HEK293 (cell line): ENCODE measurements at regions not wholly inside any gene's neighbourhood (a gene's known extent, or its start where the extent isn't known, plus 50 kb on each side); places are given as distances from the start of the nearest gene placed in this dataset.

Experiments
- REPIN1 ChIP-seq: fragments of 450-650 bp; formaldehyde crosslinking; IDR thresholded peaks from 2 replicates; pipeline ENCODE4 v1.5.1; 2017; ENCODE audit warnings: missing biosample characterization, missing genetic modification characterization, low read depth
- REST ChIP-seq: fragments of 450-650 bp; formaldehyde crosslinking; IDR thresholded peaks from 2 replicates; pipeline ENCODE4 v1.5.1; 2016; ENCODE audit warnings: missing biosample characterization, missing genetic modification characterization
- ZFP41 ChIP-seq: fragments of 450-650 bp; formaldehyde crosslinking; IDR thresholded peaks from 2 replicates; pipeline ENCODE4 v1.5.1; 2016; ENCODE audit warnings: missing biosample characterization, missing genetic modification characterization, borderline replicate concordance
- ZNF350 ChIP-seq: fragments of 450-650 bp; formaldehyde crosslinking; IDR thresholded peaks from 2 replicates; pipeline ENCODE4 v1.5.0; 2017; ENCODE audit warnings: missing biosample characterization, mild to moderate bottlenecking, missing genetic modification characterization
- ZNF623 ChIP-seq: fragments of 450-650 bp; formaldehyde crosslinking; IDR thresholded peaks from 2 replicates; pipeline ENCODE4 v1.5.1; 2016; ENCODE audit warnings: missing biosample characterization, missing genetic modification characterization
- ZNF776 ChIP-seq: fragments of 450-650 bp; formaldehyde crosslinking; IDR thresholded peaks from 2 replicates; pipeline ENCODE4 v1.5.0; 2017; ENCODE audit warnings: missing biosample characterization, missing genetic modification characterization, borderline replicate concordance
- TF ChIP-seq, protein P1 (sequence below): fragments of 450-650 bp; formaldehyde crosslinking; IDR thresholded peaks from 2 replicates; pipeline ENCODE4 v1.5.1; 2016; ENCODE audit warnings: missing biosample characterization, missing genetic modification characterization

- TF ChIP-seq ZNF350: no peak
- TF ChIP-seq ZFP41 (tag by site-specific recombination): no peak
- no peak for TF ChIP-seq ZNF623 (tag by site-specific recombination)
- TF ChIP-seq REPIN1 (tag by site-specific recombination): no peak
- TF ChIP-seq, protein P1, sequence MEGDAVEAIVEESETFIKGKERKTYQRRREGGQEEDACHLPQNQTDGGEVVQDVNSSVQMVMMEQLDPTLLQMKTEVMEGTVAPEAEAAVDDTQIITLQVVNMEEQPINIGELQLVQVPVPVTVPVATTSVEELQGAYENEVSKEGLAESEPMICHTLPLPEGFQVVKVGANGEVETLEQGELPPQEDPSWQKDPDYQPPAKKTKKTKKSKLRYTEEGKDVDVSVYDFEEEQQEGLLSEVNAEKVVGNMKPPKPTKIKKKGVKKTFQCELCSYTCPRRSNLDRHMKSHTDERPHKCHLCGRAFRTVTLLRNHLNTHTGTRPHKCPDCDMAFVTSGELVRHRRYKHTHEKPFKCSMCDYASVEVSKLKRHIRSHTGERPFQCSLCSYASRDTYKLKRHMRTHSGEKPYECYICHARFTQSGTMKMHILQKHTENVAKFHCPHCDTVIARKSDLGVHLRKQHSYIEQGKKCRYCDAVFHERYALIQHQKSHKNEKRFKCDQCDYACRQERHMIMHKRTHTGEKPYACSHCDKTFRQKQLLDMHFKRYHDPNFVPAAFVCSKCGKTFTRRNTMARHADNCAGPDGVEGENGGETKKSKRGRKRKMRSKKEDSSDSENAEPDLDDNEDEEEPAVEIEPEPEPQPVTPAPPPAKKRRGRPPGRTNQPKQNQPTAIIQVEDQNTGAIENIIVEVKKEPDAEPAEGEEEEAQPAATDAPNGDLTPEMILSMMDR (tag by site-specific recombination): no peak
- TF ChIP-seq REST: no peak
- TF ChIP-seq ZNF776 (tag by site-specific recombination): no peak
Observed at GRCh38 chr3:178283561-178283960, 252.7 kb upstream of the KCNMB2 start.
